A673 (cell line): ENCODE measurements at regions not wholly inside any gene's neighbourhood (a gene's known extent, or its start where the extent isn't known, plus 50 kb on each side); places are given as distances from the start of the nearest gene placed in this dataset.

Source experiments
- EZH2 ChIP-seq: fragments of 200-600 bp; sonication (generic); IDR thresholded peaks from 2 replicates; pipeline ENCODE4 v1.6.1; 2017; ENCODE audit warnings: borderline replicate concordance, low read depth, mild to moderate bottlenecking, mixed read lengths, antibody characterized with exemption, low read length; ENCODE audit not compliant: poor library complexity, severe bottlenecking
- TF ChIP-seq, protein P1 (sequence below): fragments of 300-800, 200-600 bp; sonication (generic); conservative IDR thresholded peaks from 2 replicates; pipeline ENCODE4 v1.5.1; 2017; ENCODE audit warnings: low read depth, mild to moderate bottlenecking, antibody characterized with exemption, low read length, moderate library complexity, mixed read lengths

DNA sequence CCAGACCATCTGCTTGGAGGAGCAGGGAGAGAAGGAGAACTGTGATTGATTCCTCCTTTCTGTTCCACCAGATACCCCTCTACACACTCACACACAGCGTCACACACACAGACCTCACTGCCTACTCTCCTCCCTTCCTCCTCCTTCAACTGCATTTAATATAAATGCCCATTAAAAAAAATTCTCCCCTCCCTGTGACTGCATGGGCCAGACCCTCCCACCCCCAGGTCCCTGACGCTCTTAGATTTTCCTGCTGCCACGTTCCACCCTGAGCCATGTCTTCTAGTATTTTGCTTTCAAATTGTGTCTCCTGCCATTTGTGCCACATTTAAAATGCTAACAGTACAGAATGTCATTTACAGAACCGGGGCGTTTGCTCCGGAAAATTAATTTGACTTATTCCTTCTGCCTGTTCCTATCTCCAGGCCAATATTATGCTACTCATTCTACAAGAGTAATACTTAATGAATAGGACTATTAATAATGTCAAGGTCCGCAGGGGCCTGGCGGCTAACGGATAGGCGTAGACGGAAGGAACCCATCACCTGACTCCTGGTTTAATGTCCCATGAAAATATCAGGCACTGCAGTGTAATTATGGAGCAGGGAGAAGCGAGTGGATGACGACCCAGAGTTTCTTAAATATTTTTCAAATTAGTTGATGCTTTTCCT, 100.2 kb downstream of the MRM1 start:
- TF ChIP-seq, protein P1, sequence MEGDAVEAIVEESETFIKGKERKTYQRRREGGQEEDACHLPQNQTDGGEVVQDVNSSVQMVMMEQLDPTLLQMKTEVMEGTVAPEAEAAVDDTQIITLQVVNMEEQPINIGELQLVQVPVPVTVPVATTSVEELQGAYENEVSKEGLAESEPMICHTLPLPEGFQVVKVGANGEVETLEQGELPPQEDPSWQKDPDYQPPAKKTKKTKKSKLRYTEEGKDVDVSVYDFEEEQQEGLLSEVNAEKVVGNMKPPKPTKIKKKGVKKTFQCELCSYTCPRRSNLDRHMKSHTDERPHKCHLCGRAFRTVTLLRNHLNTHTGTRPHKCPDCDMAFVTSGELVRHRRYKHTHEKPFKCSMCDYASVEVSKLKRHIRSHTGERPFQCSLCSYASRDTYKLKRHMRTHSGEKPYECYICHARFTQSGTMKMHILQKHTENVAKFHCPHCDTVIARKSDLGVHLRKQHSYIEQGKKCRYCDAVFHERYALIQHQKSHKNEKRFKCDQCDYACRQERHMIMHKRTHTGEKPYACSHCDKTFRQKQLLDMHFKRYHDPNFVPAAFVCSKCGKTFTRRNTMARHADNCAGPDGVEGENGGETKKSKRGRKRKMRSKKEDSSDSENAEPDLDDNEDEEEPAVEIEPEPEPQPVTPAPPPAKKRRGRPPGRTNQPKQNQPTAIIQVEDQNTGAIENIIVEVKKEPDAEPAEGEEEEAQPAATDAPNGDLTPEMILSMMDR: no peak
- TF ChIP-seq EZH2: no peak
